COLO829 (cell line): ENCODE measurements at regions not wholly inside any gene's neighbourhood (a gene's known extent, or its start where the extent isn't known, plus 50 kb on each side); places are given as distances from the start of the nearest gene placed in this dataset.

Source experiments
- DNase-seq: peaks from one replicate; pipeline ENCODE4 v3.0.0; 2012; ENCODE audit warnings: low spot score

DNA sequence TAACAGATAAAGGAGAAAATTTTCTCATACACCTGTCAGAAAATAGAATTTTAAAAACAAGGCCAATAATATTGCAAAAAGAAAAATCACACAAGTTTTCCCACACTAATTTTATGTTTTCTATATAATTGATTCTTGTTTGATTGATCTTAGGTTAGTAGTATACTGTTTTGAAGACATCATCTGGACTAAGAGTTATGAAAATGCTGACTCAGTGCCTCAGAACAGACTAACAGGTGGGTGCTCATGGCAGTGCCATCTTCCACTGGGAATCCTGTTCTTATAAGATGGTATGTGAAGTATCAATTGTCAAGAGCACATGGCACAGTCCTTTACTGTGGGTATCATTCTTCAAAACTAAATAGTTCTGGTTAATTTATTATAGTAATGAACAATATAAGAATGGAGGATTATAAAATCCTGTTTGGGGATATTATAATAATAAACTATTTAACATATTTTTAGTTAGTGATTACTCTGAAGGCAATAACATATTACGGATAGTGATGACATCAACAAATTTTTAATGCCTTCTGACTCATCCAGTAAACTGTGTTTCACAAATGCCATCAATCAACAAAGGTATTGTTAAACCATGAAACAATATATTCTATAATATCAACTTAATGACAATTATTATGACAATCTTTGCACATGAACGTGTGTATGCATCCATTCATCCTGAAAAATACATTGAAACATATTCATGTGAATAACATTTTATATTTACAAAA, 384.6 kb upstream of the KHDRBS2 start:
- no peak for DNase-seq

DNA sequence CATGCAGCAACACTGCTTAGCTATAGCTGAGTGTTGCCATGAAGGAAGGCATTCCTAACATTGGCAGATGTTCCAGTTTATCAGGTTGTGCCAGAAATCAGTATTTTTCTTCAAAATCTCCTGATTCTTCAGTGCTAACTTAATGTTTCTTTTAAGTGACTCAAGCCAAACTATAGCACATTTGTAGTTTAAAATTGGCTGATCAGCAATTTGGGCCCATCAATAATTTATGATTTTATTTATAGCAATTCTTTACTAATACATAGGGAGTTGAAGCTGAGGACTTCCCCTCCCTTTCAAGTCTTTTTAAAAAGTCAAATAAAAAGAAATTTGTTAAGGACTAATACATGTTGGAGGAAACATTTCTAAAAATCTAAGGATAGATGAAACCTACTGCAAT, 383.8 kb upstream of the KHDRBS2 start:
- DNase-seq, result no peak

DNA sequence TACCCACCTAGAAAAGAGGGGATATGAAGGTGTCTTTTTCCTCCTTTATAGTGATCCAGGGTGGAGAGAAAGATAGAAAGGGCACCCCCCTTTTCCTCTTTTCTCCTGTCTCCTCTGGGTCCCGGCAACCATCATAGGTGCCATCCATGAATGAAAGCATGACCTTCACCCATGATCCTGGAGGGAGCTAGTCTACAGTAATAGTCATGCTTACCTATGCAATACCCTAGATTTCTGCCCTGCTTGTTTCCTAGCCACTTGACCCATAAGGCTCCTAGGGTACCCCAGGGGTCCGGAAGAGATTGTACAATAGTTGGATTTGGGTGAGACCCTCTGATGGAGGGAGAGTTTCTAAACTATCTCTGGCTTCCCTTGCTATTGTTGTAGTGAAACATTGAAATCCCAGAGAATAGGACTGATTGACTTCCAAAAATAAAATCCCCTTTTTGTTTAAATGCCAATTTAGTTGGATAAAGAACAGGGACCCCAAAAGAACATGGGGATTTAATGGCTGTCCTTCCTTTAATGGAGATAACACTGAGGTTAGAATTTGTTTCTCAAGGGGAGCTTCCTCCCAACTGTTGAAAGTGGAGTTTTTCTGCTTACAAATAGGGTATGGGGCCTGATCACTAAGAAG, 366.8 kb upstream of the KHDRBS2 start:
- no peak for DNase-seq

- no peak for DNase-seq
Observed at GRCh38 chr6:62645274-62645673, 359.2 kb upstream of the KHDRBS2 start.

GRCh38 chr6:62640749-62641148, 354.7 kb upstream of the KHDRBS2 start:
- DNase-seq, result no peak

GRCh38 chr6:62626661-62627060, 340.6 kb upstream of the KHDRBS2 start:
- no peak for DNase-seq

DNA sequence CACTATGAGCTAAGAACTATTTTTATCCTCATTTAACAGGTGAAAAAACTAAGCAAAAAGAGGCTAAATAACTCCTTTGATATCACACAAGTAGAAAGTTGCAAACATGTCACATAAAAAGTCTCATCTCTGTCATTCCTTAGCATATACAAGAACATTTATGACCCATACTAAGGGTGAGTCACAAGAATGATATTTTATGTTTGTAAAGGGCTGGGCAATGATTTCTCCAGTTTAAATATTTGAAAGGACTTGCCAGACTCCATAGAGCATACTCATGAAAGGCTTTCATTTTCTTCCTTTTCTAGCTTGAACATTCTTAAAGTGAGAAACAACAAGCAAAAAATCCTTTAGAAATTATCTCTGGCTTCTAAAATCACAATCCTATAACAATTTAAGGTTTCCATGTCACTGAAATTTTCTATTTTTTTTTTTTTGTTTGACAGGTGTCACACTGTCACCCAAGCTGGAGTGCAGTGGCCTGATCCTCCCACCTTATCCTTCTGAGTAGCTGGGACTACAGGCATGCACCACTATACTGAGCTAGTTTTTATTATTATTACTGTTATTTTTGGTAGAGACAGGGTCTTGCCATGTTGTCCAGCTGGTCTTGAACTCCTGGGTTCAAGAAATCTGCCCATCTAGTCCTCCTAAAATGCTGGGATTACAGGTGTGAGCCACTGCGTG, 338.0 kb upstream of the KHDRBS2 start:
- no peak for DNase-seq

DNA sequence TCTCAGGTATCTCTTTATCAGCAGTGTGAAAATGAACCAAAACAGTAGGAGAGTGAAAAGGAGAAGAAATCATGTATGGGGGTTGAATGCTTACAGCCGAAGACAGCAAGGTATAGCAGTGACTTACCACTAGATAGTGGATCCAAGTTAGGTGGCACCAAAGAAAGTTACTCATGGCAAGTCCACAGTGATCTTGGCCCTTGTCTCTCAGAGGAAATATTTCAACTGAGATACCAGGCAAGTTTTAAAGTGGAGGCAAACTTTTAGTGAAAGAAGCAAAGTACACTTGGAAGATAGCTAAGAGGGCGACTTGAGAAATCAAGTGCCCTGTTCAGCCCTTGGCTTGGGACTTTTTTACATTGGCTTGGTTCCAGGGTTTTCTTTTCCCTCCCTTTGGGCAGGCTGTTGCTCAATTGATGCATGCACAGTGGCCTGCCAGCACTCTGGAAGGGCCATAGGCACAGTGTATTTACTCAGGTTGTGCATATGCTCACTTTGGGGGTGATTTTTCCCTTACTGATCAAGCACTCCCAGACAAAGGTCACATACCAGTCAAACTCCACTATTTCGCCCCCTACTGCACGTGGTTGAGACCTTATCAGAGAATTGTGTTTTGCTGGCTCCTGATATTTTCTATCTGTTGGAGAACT, 329.5 kb upstream of the KHDRBS2 start:
- DNase-seq, result no peak

- no peak for DNase-seq
Observed at GRCh38 chr6:62614442-62614841, 328.4 kb upstream of the KHDRBS2 start.

GRCh38 chr6:62613928-62614327, 327.9 kb upstream of the KHDRBS2 start:
- DNase-seq, result no peak

DNA sequence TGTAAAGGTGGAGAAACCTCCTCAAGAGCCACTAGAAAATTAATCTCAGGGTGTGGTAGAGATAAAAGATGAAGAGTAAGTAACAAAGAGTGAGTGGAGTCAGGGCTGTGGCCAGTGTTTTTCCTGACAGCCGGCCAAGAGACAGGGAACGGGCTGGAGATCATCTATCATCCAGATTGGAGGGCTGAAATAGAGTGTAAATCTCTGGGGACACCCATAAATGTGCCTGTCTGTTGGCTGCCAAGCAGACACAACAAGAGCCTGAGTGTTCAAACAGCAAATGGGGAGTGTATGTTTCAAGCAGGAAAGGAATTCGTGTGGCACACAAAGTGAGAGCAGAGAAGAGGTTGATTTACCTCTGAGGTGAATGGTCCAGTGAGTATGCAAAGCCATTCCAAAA, 326.4 kb upstream of the KHDRBS2 start:
- DNase-seq, result no peak

DNA sequence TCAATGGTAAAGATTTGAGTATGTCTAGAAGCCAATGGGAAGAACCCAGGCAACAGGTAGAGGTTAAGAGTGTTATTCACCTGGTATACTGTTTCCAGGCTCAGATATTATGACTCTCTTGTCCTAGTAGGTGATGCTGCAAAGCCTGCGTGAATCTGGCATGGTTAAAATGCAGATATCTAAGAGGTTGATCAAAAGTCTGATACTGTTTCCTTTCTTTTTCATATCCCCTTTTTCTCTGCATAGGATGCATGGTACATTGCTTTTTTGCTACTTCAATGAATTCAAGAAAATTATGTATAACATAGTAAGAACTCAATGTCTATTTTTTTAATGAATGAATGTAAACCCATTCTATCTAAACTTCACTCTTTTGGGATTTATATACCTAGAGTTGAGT, 284.3 kb upstream of the KHDRBS2 start:
- DNase-seq, result no peak

GRCh38 chr6:62541502-62541901, 255.5 kb upstream of the KHDRBS2 start:
- DNase-seq, result no peak

DNA sequence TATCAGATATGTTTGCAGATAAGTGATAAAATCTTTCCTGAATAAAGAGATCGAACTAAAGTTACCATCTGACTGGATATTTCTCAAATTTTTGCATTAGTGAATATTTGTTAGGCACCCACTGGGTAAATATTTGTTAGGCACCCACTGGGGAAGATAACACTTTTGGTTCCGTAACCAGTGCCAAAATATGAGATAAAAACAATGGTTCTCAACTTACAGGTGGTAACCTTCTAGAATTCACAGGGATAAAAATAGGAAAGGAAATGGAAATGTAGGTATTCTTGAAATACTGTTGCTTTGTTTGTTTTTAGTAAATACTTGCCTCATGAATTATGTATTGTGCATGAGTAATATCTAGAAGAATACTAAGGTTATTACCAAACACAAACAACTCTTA, 245.0 kb upstream of the KHDRBS2 start:
- DNase-seq, result no peak

DNA sequence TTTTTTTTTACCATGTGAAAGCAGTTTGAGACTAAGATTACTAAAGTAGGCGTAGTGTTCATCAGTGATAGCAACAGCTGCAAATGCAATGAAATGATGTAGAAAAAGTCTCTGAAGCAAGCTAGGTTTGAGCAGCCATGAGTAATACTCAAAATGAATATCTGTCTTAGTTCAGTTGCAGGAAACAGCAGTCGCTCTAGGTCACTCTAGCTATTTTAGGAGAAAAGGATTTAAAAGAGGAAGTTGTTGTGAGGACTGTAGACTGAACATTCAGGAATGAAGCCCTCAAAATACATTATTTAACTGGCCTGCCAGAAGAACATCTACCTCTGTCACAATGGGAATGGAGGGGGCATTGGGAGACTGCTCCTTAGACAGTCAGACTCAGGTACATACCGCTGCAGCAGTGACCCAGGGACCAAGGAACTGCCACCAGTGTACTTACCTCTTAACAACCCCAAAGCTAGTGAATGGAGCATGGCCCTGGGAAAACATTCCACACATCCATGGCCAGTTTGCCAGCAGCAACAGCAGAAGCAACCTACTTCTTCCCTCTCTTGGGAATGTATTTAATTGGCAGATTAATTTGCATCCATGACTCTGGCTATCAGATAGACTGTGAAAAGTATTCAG, 243.0 kb upstream of the KHDRBS2 start:
- DNase-seq, result no peak

- no peak for DNase-seq
Observed at GRCh38 chr6:62523630-62524029, 237.6 kb upstream of the KHDRBS2 start.

- DNase-seq, result no peak
Observed at GRCh38 chr6:62519574-62519973, 233.5 kb upstream of the KHDRBS2 start.

GRCh38 chr6:62516291-62517141, 230.5 kb upstream of the KHDRBS2 start:
- no peak for DNase-seq

DNA sequence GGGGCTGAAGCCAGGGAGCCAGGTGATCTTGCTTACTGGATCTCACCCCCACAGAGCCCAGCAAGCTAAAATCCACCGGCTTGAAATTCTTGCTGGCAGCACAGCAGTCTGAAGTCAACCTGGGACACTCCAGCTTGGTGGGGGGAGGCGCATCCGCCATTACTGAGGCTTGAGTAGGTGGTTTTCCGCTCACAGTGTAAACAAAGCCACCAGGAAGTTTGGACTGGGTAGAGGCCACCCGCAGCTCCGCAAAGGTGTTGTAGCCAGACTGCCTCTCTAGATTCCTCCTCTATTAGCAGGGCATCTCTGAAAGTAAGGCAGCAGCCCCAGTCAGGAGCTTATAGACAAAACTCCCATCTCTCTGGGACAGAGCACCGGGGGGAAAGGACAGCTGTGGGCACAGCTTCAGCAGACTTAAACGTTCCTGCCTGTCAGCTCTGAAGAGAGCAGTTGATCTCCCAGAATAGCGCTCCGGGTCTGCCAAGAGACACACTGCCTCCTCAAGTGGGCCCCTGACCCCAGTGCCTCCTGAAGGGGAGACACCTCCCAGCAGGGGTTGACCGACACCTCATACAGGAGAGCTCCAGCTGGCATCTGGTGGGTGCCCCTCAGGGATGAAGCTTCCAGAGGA, 206.3 kb upstream of the KHDRBS2 start:
- DNase-seq, result no peak

DNA sequence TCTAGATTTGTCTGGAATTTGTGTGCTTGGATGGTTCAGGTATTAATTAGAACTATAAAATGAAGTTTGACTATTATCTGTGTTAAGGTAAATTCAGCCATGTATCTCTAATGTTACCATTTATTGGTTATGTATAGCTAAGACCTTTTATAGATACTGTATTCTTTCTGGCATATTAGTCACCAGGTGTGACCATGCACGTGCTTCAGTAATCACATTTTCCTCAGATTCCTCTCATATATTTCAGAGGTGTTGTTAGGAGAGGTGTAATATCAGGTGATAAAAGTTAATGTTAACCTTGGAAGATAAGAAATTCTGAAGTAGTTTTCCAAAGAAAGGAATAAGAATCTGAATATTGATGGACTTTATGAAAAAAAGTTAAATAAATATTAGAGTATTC, 194.5 kb upstream of the KHDRBS2 start:
- no peak for DNase-seq

GRCh38 chr6:62479697-62480220, 193.7 kb upstream of the KHDRBS2 start:
- no peak for DNase-seq
